ENCODE measurements at regions not wholly inside any gene's neighbourhood (a gene's known extent, or its start where the extent isn't known, plus 50 kb on each side); places are given as distances from the start of the nearest gene placed in this dataset.

DNA sequence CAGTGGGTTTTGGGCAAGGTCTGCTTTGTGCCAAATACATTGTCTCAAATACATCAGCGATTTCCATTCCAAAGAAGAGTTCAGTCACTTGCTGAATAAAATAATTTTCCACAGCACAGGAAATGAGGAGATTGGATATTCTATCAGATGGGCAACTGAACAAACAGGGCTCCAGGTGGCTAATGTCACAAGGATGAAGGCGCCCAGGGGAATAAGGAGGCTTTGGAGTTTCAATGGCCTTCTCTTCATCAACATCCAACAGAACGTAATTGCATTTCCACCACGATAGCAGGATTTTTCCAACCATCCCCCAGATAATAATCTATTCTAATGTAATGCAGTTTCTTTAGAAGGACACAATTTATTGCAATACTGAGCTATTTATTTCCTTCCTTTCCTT is 104.7 kb upstream of the KLHL13 start:
- H2BK120ac ChIP-seq (ENCODE audit: insufficient read depth, low read length, poor library complexity), result no peak overlapping the region

DNA sequence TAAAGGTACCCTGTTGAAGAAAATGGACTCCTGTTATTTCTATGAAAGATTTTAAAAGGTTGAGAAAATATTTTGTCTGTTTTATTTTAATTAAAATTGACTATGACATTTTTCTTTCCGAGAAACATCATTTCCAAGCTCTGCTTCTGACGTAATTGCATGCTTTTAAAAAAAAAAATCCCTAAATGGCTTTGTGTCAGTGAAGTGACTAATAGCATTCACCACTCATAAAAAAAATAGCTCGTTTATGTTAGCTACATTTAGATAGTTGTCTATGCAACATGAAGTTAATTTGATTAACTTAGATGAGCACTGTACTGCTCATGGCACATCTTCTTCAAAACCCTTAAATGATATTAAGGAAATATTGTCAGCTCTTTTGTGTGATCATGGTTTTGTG is 105.1 kb upstream of the KLHL13 start:
- H3K4me2 ChIP-seq (ENCODE audit: low read length), result no peak overlapping the region
- no peak overlapping the region for H2BK120ac ChIP-seq (ENCODE audit: insufficient read depth, low read length, poor library complexity)
- no peak overlapping the region for H2BK5ac ChIP-seq (ENCODE audit: low read depth, low read length, poor library complexity)
- H3K23ac ChIP-seq (ENCODE audit: low read length), result no peak overlapping the region
- H3K27me3 ChIP-seq (ENCODE audit: insufficient read depth, low read length), result no peaks in the 10 kb centered on the region
- WGBS (ENCODE audit: extremely low coverage, insufficient coverage, insufficient read length), result no CpG with 5 or more reads among the region's 3 CpGs
- no peaks in the 10 kb centered on the region for H3K79me2 ChIP-seq (ENCODE audit: control insufficient read depth, insufficient read depth, low read length, poor library complexity)
- no peaks in the 10 kb centered on the region for H3K36me3 ChIP-seq (ENCODE audit: control insufficient read depth in 1 of 2, insufficient read depth in 2 of 2, low read length in 2 of 2)
- H3K4me3 ChIP-seq (ENCODE audit: low read depth, low read length), result no peak overlapping the region
- H4K12ac ChIP-seq (ENCODE audit: low read depth, low read length), result no peak overlapping the region
- no peak overlapping the region for H3K4ac ChIP-seq (ENCODE audit: low read depth, low read length)
- no peaks in the 10 kb centered on the region for H3K79me1 ChIP-seq (ENCODE audit: low read length)
- no peak overlapping the region for H4K8ac ChIP-seq (ENCODE audit: low read depth, low read length)
- no peak overlapping the region for H2AFZ ChIP-seq (ENCODE audit: insufficient read depth, low read length, poor library complexity)
- DNase-seq, result no peak
- no peaks in the 10 kb centered on the region for H3K9me3 ChIP-seq (ENCODE audit: insufficient read depth, low read depth, low read length)
- H2AK5ac ChIP-seq (ENCODE audit: low read length), result no peak overlapping the region
- no peak overlapping the region for H4K91ac ChIP-seq (ENCODE audit: low read depth, low read length)
- no peak overlapping the region for H3K14ac ChIP-seq (ENCODE audit: low read length)
- H3K18ac ChIP-seq (ENCODE audit: low read length), result no peak overlapping the region
- H3K9ac ChIP-seq (ENCODE audit: low read length), result no peak overlapping the region
- H3K27ac ChIP-seq (ENCODE audit: low read depth, low read length), result no peak overlapping the region
- H2BK12ac ChIP-seq (ENCODE audit: low read length), result no peak overlapping the region
- no peaks in the 10 kb centered on the region for H3K4me1 ChIP-seq (ENCODE audit: control insufficient read depth in 1 of 2, insufficient read depth in 2 of 2, low read length in 2 of 2)

More for the DNA sequence above, 104.7 kb upstream of the KLHL13 start:
- Histone ChIP-seq H3K9ac (ENCODE audit: low read length) (no peak overlapping the region), H3K79me2 (ENCODE audit: control insufficient read depth, insufficient read depth, low read length, poor library complexity) (no peaks in the 10 kb centered on the region), H3K4ac (ENCODE audit: low read depth, low read length) (no peak overlapping the region), H4K91ac (ENCODE audit: low read depth, low read length) (no peak overlapping the region), H2BK5ac (ENCODE audit: low read depth, low read length, poor library complexity) (no peak overlapping the region), H3K9me3 (ENCODE audit: insufficient read depth, low read depth, low read length) (no peaks in the 10 kb centered on the region), H3K27me3 (ENCODE audit: insufficient read depth, low read length) (no peaks in the 10 kb centered on the region), H4K12ac (ENCODE audit: low read depth, low read length) (no peak overlapping the region), H2BK12ac (ENCODE audit: low read length) (no peak overlapping the region), H4K8ac (ENCODE audit: low read depth, low read length) (no peak overlapping the region), H3K36me3 (ENCODE audit: control insufficient read depth in 1 of 2, insufficient read depth in 2 of 2, low read length in 2 of 2) (no peaks in the 10 kb centered on the region), H3K23ac (ENCODE audit: low read length) (no peak overlapping the region), H3K14ac (ENCODE audit: low read length) (no peak overlapping the region), H3K18ac (ENCODE audit: low read length) (no peak overlapping the region), H2AK5ac (ENCODE audit: low read length) (no peak overlapping the region), H2AFZ (ENCODE audit: insufficient read depth, low read length, poor library complexity) (no peak overlapping the region), H3K79me1 (ENCODE audit: low read length) (no peaks in the 10 kb centered on the region), H3K27ac (ENCODE audit: low read depth, low read length) (no peak overlapping the region), H3K4me3 (ENCODE audit: low read depth, low read length) (no peak overlapping the region), H3K4me1 (ENCODE audit: control insufficient read depth in 1 of 2, insufficient read depth in 2 of 2, low read length in 2 of 2) (no peaks in the 10 kb centered on the region), H3K4me2 (ENCODE audit: low read length) (no peak overlapping the region)
- DNase-seq, result no peak
- WGBS (ENCODE audit: extremely low coverage, insufficient coverage, insufficient read length), result no CpG with 5 or more reads among the region's 4 CpGs

DNA sequence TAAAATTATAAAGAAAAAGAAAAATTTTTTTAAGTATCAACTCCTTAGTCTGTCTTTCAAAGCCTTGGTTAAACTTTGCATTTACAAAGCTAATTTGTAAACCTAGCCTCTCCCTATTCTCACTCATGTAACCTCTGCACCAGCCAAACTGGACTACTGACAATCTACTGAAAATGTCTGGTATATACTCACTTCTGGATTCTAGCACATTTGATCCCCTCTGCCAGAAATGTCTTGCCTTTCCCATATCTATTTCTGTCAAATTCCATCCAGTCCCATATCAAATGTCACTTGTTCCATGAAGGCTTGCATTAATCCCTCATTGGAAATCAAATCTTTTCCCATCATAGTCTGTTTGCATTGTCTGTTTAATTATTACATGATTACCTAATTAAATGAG is 105.8 kb upstream of the KLHL13 start:
- Histone ChIP-seq H3K27ac (ENCODE audit: low read depth, low read length) (no peak overlapping the region), H3K27me3 (ENCODE audit: insufficient read depth, low read length) (no peaks in the 10 kb centered on the region), H2BK5ac (ENCODE audit: low read depth, low read length, poor library complexity) (no peak overlapping the region), H3K4me1 (ENCODE audit: control insufficient read depth in 1 of 2, insufficient read depth in 2 of 2, low read length in 2 of 2) (no peaks in the 10 kb centered on the region), H3K79me2 (ENCODE audit: control insufficient read depth, insufficient read depth, low read length, poor library complexity) (no peaks in the 10 kb centered on the region), H3K9me3 (ENCODE audit: insufficient read depth, low read depth, low read length) (no peaks in the 10 kb centered on the region), H4K12ac (ENCODE audit: low read depth, low read length) (no peak overlapping the region), H3K36me3 (ENCODE audit: control insufficient read depth in 1 of 2, insufficient read depth in 2 of 2, low read length in 2 of 2) (no peaks in the 10 kb centered on the region), H3K4me3 (ENCODE audit: low read depth, low read length) (no peak overlapping the region), H2BK120ac (ENCODE audit: insufficient read depth, low read length, poor library complexity) (no peak overlapping the region), H4K91ac (ENCODE audit: low read depth, low read length) (no peak overlapping the region), H3K4ac (ENCODE audit: low read depth, low read length) (no peak overlapping the region), H3K4me2 (ENCODE audit: low read length) (no peak overlapping the region), H2BK12ac (ENCODE audit: low read length) (no peak overlapping the region), H4K8ac (ENCODE audit: low read depth, low read length) (no peak overlapping the region), H3K23ac (ENCODE audit: low read length) (no peak overlapping the region), H3K9ac (ENCODE audit: low read length) (no peak overlapping the region), H2AFZ (ENCODE audit: insufficient read depth, low read length, poor library complexity) (no peak overlapping the region), H3K14ac (ENCODE audit: low read length) (no peak overlapping the region), H3K18ac (ENCODE audit: low read length) (no peak overlapping the region), H3K79me1 (ENCODE audit: low read length) (no peaks in the 10 kb centered on the region), H2AK5ac (ENCODE audit: low read length) (no peak overlapping the region)
- DNase-seq, result no peak

DNA sequence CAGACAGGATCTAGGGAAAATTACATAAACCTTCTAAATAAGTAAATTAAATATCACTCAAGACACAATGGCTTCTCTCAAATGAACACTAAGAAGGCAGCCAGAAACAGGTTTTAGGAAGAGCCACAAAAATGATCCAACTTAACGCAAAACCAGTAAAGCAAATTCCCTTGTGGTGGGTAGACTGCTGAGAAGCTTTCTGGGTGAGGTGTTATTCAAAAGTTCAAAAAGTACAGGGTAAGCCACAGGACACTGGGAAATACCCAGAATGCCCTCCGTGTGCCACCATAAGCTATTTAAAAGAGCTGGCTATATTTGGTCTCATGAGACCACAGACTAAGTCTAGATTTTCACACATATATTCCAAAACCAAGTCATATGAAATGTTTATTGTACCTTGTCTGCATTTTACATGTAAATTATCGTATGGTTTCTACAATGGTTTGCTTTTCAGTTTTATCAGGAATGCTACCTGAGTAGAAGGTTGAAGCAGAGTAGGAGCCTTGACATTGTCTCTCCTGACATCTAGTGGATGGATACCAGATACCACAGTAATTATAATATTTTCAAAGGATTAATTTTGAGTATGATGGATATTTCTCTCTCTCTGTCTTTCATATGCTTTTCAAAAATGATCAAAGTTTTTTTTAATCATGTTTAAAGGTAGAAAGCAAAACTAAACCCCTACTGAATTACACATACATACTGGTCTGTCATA is 109.3 kb upstream of the KLHL13 start:
- H4K12ac ChIP-seq (ENCODE audit: low read depth, low read length), result no peak overlapping the region
- H3K36me3 ChIP-seq (ENCODE audit: control insufficient read depth in 1 of 2, insufficient read depth in 2 of 2, low read length in 2 of 2), result no peaks in the 10 kb centered on the region
- no peak overlapping the region for H2BK120ac ChIP-seq (ENCODE audit: insufficient read depth, low read length, poor library complexity)
- no peak overlapping the region for H3K14ac ChIP-seq (ENCODE audit: low read length)
- no peak overlapping the region for H2AFZ ChIP-seq (ENCODE audit: insufficient read depth, low read length, poor library complexity)
- H3K4ac ChIP-seq (ENCODE audit: low read depth, low read length), result no peak overlapping the region
- H3K27me3 ChIP-seq (ENCODE audit: insufficient read depth, low read length), result no peaks in the 10 kb centered on the region
- no CpG with 5 or more reads among the region's 3 CpGs for WGBS (ENCODE audit: extremely low coverage, insufficient coverage, insufficient read length)
- no peaks in the 10 kb centered on the region for H3K79me2 ChIP-seq (ENCODE audit: control insufficient read depth, insufficient read depth, low read length, poor library complexity)
- H3K4me3 ChIP-seq (ENCODE audit: low read depth, low read length), result no peak overlapping the region
- H3K9ac ChIP-seq (ENCODE audit: low read length), result no peak overlapping the region
- no peaks in the 10 kb centered on the region for H3K9me3 ChIP-seq (ENCODE audit: insufficient read depth, low read depth, low read length)
- peak in 1 of 2 donors; percentile 42 for DNase-seq
- H2BK12ac ChIP-seq (ENCODE audit: low read length), result no peak overlapping the region
- no peak overlapping the region for H4K8ac ChIP-seq (ENCODE audit: low read depth, low read length)
- no peak overlapping the region for H3K27ac ChIP-seq (ENCODE audit: low read depth, low read length)
- H2BK5ac ChIP-seq (ENCODE audit: low read depth, low read length, poor library complexity), result no peak overlapping the region
- H3K23ac ChIP-seq (ENCODE audit: low read length), result no peak overlapping the region
- no peak overlapping the region for H2AK5ac ChIP-seq (ENCODE audit: low read length)
- no peak overlapping the region for H4K91ac ChIP-seq (ENCODE audit: low read depth, low read length)
- H3K18ac ChIP-seq (ENCODE audit: low read length), result no peak overlapping the region
- no peaks in the 10 kb centered on the region for H3K79me1 ChIP-seq (ENCODE audit: low read length)
- no peak overlapping the region for H3K4me2 ChIP-seq (ENCODE audit: low read length)
- no peaks in the 10 kb centered on the region for H3K4me1 ChIP-seq (ENCODE audit: control insufficient read depth in 1 of 2, insufficient read depth in 2 of 2, low read length in 2 of 2)

All from trophoblast cell (in vitro differentiated cells and primary cell).